ENCODE measurements at regions not wholly inside any gene's neighbourhood (a gene's known extent, or its start where the extent isn't known, plus 50 kb on each side); places are given as distances from the start of the nearest gene placed in this dataset.

DNA sequence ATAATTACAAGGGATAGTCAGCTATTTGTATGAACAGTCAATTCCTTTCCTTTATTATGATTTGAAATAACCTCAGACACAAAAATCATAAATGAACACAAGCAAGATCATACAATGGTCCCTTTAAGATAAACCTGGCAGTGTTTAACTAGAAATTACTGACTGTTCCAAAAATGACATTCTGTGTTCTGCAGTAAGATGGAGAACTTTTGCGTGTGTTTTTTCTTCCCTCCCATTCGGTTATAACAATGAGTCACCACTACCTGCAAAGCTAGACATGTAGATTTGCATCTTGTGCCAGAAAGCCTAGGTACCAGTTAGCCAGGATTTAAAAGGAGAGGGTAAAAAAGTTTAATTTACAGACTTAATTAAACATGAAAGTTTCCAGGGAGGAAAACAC, 248.2 kb upstream of the ADAMTS9 start:
- no peak for DNase-seq (ENCODE audit: low spot score)
- peaks cover 8% of the 10 kb centered on the region for H3K9me3 Mint-ChIP-seq (ENCODE audit: low read depth)
- no peak overlapping the region for H3K4me3 Mint-ChIP-seq (ENCODE audit: unreplicated experiment)
- peaks cover 19% of the 10 kb centered on the region for H3K4me1 Mint-ChIP-seq (ENCODE audit: low read depth)
- no peaks in the 10 kb centered on the region for H3K36me3 Mint-ChIP-seq (ENCODE audit: low read depth)
- TF ChIP-seq, protein P1, sequence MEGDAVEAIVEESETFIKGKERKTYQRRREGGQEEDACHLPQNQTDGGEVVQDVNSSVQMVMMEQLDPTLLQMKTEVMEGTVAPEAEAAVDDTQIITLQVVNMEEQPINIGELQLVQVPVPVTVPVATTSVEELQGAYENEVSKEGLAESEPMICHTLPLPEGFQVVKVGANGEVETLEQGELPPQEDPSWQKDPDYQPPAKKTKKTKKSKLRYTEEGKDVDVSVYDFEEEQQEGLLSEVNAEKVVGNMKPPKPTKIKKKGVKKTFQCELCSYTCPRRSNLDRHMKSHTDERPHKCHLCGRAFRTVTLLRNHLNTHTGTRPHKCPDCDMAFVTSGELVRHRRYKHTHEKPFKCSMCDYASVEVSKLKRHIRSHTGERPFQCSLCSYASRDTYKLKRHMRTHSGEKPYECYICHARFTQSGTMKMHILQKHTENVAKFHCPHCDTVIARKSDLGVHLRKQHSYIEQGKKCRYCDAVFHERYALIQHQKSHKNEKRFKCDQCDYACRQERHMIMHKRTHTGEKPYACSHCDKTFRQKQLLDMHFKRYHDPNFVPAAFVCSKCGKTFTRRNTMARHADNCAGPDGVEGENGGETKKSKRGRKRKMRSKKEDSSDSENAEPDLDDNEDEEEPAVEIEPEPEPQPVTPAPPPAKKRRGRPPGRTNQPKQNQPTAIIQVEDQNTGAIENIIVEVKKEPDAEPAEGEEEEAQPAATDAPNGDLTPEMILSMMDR (IDR thresholded peaks at IDR 0.05), result no peak
- H3K27me3 Mint-ChIP-seq (ENCODE audit: low read depth), result no peaks in the 10 kb centered on the region
- no peak overlapping the region for H3K27ac Mint-ChIP-seq (ENCODE audit: unreplicated experiment)

DNA sequence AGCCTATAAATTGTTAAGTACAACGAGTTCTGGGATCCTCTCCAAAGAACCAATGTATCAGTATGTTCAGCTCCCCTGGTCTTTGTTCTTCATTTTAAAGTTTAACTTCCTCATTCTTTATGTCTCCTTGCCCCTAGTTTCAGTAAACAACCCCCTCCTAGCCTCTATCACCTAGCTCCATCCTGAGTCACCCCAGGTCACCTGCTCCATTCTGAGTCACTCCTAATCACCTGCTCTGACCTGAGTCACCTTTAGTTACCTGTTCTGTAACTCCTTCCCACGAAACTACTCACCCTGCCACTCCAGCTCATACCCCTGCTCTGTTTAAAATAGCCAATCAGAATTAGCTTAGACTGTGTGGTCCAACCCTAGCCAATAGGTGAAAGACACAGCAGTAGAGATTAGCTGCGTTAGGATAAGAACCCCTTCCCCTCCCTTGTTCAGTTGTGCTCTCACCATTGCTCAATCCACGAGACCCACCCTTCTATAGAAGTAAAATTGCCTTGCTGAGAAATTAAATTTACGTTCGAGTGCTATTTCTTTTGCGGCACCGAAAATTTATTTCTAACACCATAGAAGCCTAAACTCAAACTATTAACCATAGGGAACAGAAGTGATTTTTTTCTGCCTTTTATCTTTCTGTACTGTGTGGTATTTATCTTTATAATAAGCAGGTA, 245.0 kb upstream of the ADAMTS9 start:
- Mint-ChIP-seq H3K4me3 (ENCODE audit: unreplicated experiment) (no peak overlapping the region), H3K4me1 (ENCODE audit: low read depth) (peaks cover 19% of the 10 kb centered on the region), H3K9me3 (ENCODE audit: low read depth) (peaks cover 8% of the 10 kb centered on the region), H3K36me3 (ENCODE audit: low read depth) (no peaks in the 10 kb centered on the region), H3K27ac (ENCODE audit: unreplicated experiment) (no peak overlapping the region), H3K27me3 (ENCODE audit: low read depth) (no peaks in the 10 kb centered on the region)
- TF ChIP-seq, protein P1 (IDR thresholded peaks at IDR 0.05), result no peak
- DNase-seq (ENCODE audit: low spot score), result no peak

DNA sequence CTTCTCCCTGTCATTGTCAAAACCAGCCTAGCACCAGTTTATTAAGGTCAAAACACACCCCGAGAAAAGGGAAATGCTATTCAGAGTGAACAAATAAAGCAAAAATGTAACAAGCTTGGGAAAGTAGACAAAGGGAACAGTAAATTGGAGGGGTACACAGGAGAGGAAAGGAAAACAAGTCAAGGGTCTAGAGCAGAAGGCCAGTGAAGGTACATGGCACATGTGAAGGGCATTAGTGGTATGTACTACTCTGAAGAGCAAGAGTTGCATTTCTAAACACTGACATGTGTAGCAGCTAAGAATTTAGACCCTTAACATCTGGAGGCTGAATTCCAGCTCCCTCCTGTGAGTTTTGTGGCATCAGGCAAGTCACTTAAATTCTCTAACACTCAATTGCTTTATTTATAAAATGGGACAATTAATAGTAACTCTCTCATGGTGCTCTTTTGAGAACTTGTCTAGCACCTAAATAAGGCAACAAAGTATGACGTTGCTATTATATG, 244.3 kb upstream of the ADAMTS9 start:
- Mint-ChIP-seq H3K9me3 (ENCODE audit: low read depth) (peaks cover 8% of the 10 kb centered on the region), H3K27ac (ENCODE audit: unreplicated experiment) (no peak overlapping the region), H3K27me3 (ENCODE audit: low read depth) (no peaks in the 10 kb centered on the region), H3K4me1 (ENCODE audit: low read depth) (peaks cover 18% of the 10 kb centered on the region), H3K4me3 (ENCODE audit: unreplicated experiment) (no peak overlapping the region), H3K36me3 (ENCODE audit: low read depth) (no peaks in the 10 kb centered on the region)
- TF ChIP-seq, protein P1 (IDR thresholded peaks at IDR 0.05), result no peak
- DNase-seq (ENCODE audit: low spot score), result no peak

DNA sequence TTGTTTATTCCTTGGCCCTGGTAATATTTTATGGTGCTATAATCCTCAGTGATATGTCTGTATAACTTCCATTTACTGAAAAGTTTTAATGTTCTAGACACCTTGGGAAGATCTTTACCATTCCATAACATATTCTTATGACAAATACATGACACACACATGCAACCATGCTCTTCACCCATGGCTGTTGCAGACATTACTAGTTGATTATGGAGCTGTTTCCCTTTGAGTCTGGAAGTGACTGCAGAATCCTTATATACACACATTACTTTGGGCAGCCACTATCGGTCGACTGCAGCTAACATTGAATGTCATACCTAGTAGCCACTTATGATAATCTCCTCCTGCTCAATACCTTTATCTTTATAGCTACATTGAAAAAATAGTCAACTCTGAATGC, 243.1 kb upstream of the ADAMTS9 start:
- Mint-ChIP-seq H3K36me3 (ENCODE audit: low read depth) (no peaks in the 10 kb centered on the region), H3K4me1 (ENCODE audit: low read depth) (peaks cover 7% of the 10 kb centered on the region), H3K4me3 (ENCODE audit: unreplicated experiment) (no peak overlapping the region), H3K9me3 (ENCODE audit: low read depth) (peaks cover 8% of the 10 kb centered on the region), H3K27ac (ENCODE audit: unreplicated experiment) (no peak overlapping the region), H3K27me3 (ENCODE audit: low read depth) (no peaks in the 10 kb centered on the region)
- DNase-seq (ENCODE audit: low spot score), result no peak
- TF ChIP-seq, protein P1 (IDR thresholded peaks at IDR 0.05), result no peak

DNA sequence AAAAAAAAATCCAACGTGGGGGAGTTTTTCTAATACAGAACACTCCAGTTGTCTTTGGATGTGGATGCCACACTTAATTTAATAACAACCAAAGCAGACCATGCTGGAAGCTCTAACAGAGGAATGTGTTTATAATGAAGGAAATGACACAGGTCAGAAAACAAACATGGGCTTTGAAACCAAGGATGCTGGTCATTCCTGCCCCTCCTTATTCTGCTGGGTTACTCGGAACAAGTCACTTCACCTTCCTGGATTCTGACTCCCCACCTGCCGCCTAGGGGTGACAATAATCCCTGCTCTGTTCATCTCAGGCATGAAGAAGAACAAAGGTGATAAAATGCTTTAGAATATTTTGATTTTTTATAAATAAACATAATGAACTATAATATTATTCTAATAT, 240.9 kb upstream of the ADAMTS9 start:
- H3K27me3 Mint-ChIP-seq (ENCODE audit: low read depth), result no peaks in the 10 kb centered on the region
- no peaks in the 10 kb centered on the region for H3K4me1 Mint-ChIP-seq (ENCODE audit: low read depth)
- no peak for DNase-seq (ENCODE audit: low spot score)
- no peak overlapping the region for H3K4me3 Mint-ChIP-seq (ENCODE audit: unreplicated experiment)
- peaks cover 12% of the 10 kb centered on the region for H3K9me3 Mint-ChIP-seq (ENCODE audit: low read depth)
- no peaks in the 10 kb centered on the region for H3K36me3 Mint-ChIP-seq (ENCODE audit: low read depth)
- TF ChIP-seq, protein P1 (IDR thresholded peaks at IDR 0.05), result no peak
- H3K27ac Mint-ChIP-seq (ENCODE audit: unreplicated experiment), result no peak overlapping the region
